ENCODE measurements at regions not wholly inside any gene's neighbourhood (a gene's known extent, or its start where the extent isn't known, plus 50 kb on each side); places are given as distances from the start of the nearest gene placed in this dataset.

- CTCF ChIA-PET (ENCODE audit: low intra/inter-chr PET ratio), result no interaction called here
- no peak overlapping the region for H3K4me2 ChIP-seq (ENCODE audit: insufficient read depth, low read length)
- WGBS (ENCODE audit: insufficient coverage, low coverage, missing lambda C conversion rate), result 2% methylated on average over 5 of the region's 5 CpGs
- TF ChIP-seq UBTF (IDR thresholded peaks at IDR 0.05; ENCODE audit: borderline replicate concordance in 1 of 2, low read depth in 2 of 2, low read length in 2 of 2) (no peak), RUNX1 (IDR thresholded peaks at IDR 0.05; ENCODE audit: low read depth) (no peak), XRCC3 (IDR thresholded peaks at IDR 0.05) (no peak), NFIC (IDR thresholded peaks at IDR 0.05) (no peak), ZNF212 (CRISPR knock-in tag; IDR thresholded peaks at IDR 0.05) (no peak), STAT6 (CRISPR knock-in tag; IDR thresholded peaks at IDR 0.05) (no peak), ZNF134 (CRISPR knock-in tag; conservative IDR thresholded peaks at IDR 0.05) (no peak), PRMT5 (CRISPR knock-in tag; IDR thresholded peaks at IDR 0.05) (no peak), RNF2 (IDR thresholded peaks at IDR 0.05) (no peak)
- TF ChIP-seq, protein P1, sequence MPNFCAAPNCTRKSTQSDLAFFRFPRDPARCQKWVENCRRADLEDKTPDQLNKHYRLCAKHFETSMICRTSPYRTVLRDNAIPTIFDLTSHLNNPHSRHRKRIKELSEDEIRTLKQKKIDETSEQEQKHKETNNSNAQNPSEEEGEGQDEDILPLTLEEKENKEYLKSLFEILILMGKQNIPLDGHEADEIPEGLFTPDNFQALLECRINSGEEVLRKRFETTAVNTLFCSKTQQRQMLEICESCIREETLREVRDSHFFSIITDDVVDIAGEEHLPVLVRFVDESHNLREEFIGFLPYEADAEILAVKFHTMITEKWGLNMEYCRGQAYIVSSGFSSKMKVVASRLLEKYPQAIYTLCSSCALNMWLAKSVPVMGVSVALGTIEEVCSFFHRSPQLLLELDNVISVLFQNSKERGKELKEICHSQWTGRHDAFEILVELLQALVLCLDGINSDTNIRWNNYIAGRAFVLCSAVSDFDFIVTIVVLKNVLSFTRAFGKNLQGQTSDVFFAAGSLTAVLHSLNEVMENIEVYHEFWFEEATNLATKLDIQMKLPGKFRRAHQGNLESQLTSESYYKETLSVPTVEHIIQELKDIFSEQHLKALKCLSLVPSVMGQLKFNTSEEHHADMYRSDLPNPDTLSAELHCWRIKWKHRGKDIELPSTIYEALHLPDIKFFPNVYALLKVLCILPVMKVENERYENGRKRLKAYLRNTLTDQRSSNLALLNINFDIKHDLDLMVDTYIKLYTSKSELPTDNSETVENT (CRISPR knock-in tag; IDR thresholded peaks at IDR 0.05), result no peak
- TF ChIP-seq, protein P2, sequence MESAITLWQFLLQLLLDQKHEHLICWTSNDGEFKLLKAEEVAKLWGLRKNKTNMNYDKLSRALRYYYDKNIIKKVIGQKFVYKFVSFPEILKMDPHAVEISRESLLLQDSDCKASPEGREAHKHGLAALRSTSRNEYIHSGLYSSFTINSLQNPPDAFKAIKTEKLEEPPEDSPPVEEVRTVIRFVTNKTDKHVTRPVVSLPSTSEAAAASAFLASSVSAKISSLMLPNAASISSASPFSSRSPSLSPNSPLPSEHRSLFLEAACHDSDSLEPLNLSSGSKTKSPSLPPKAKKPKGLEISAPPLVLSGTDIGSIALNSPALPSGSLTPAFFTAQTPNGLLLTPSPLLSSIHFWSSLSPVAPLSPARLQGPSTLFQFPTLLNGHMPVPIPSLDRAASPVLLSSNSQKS (CRISPR knock-in tag; IDR thresholded peaks at IDR 0.05), result no peak
- H3K36me3 ChIP-seq (ENCODE audit: control insufficient read depth, insufficient read depth, low read length), result no peaks in the 10 kb centered on the region
- no peak overlapping the region for H3K27ac ChIP-seq (ENCODE audit: extremely low read depth, low read depth, low read length)
- intact Hi-C loops (cut with micrococcal nuclease), result no loop called here
- no peaks in the 10 kb centered on the region for H4K20me1 ChIP-seq (replicated peaks; ENCODE audit: control insufficient read depth, insufficient read depth, low read length)
- no peak overlapping the region for H3K4me3 ChIP-seq
- FAIRE-seq (no peak), DNase-seq (ENCODE audit: extremely low read depth in 1 of 4, low spot score in 3 of 4) (no peak), ATAC-seq (no peak)
- no TSS peak for BruUV-seq (replicated peaks)
- no peaks in the 10 kb centered on the region for H3K79me2 ChIP-seq (ENCODE audit: control insufficient read depth, insufficient read depth, low read length)
- H3K27me3 ChIP-seq (ENCODE audit: control insufficient read depth in 2 of 2, insufficient read depth in 2 of 2, low read length in 2 of 2), result no peaks in the 10 kb centered on the region
- in situ Hi-C loops (cut with MboI), result no loop called here
- POLR2A ChIA-PET, result no interaction called here
- no peaks in the 10 kb centered on the region for H3K4me1 ChIP-seq (replicated peaks in 1 of 2; ENCODE audit: control insufficient read depth in 2 of 2, insufficient read depth in 2 of 2, low read length in 2 of 2)
- H3K9me1 ChIP-seq (ENCODE audit: control insufficient read depth, insufficient read depth, low read length), result no peaks in the 10 kb centered on the region
- no peak overlapping the region for H2AFZ ChIP-seq (ENCODE audit: low read depth, low read length)
- no peaks in the 10 kb centered on the region for H3K9me3 ChIP-seq (replicated peaks; ENCODE audit: control insufficient read depth, insufficient read depth, low read depth, low read length)
- no peak overlapping the region for H3K9ac ChIP-seq (ENCODE audit: insufficient read depth in 1 of 2, low read depth in 2 of 2, low read length in 2 of 2)
Observed at GRCh38 chr3:70488131-70488530, 175.7 kb upstream of the MDFIC2 start.
